Gastroesophageal sphincter (tissue), 3 donors: ENCODE measurements at regions not wholly inside any gene's neighbourhood (a gene's known extent, or its start where the extent isn't known, plus 50 kb on each side); places are given as distances from the start of the nearest gene placed in this dataset.

Experiments
- CTCF ChIP-seq, 4 experiments: fragments of 200-600 bp in 2 of 4; fragments of 450-650 bp in 2 of 4; sonication (generic) in 1 of 4; IDR thresholded peaks; one replicate each; pipeline ENCODE4 v1.5.1; 2017 to 2019; ENCODE audit warnings: antibody characterized with exemption in 4 of 4, mild to moderate bottlenecking in 2 of 4, moderate library complexity in 2 of 4
- EP300 ChIP-seq: sonication (generic); formaldehyde crosslinking; IDR thresholded peaks from one replicate; pipeline ENCODE4 v1.6.1; 2017; ENCODE audit warnings: antibody characterized with exemption, mild to moderate bottlenecking
- POLR2A ChIP-seq, 2 donors: fragments of 450-650 bp; IDR thresholded peaks; one replicate each; pipeline ENCODE4 v1.6.1; 2017; ENCODE audit warnings: antibody characterized with exemption in 2 of 2, mild to moderate bottlenecking in 2 of 2, moderate library complexity in 1 of 2

- TF ChIP-seq CTCF (IDR thresholded peaks at IDR 0.05) (no peak), POLR2A (IDR thresholded peaks at IDR 0.05) (no peak), EP300 (no peak)
Measured at GRCh38 chr13:99765869-99766268, 205.7 kb downstream of the ZIC5 start.
